ENCODE measurements at regions not wholly inside any gene's neighbourhood (a gene's known extent, or its start where the extent isn't known, plus 50 kb on each side); places are given as distances from the start of the nearest gene placed in this dataset.

DNA sequence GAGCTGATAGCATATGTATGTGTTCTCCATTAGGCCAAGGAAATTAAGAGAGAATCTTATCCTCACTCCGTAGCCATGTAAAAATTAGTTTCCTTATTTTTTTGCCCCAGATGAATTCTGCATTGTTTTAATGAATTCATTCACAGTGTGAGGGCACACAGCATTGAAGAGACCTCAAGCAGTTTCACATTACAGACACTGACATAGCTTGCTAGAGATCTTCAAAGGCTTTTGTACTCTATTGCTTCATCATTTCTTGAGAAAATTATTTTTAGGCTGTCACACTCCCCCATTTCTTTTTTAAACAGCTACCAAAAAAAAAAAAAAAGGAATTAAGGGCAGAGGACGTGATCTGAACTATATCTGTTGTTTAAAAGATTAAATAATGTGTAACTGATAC, 251.1 kb downstream of the BCAT1 start:
- Mint-ChIP-seq H3K27ac (ENCODE audit: unreplicated experiment) (no peak overlapping the region), H3K4me3 (ENCODE audit: unreplicated experiment) (no peak overlapping the region), H3K9me3 (ENCODE audit: unreplicated experiment) (peaks cover 9% of the 10 kb centered on the region), H3K4me1 (ENCODE audit: unreplicated experiment) (no peaks in the 10 kb centered on the region), H3K27me3 (ENCODE audit: unreplicated experiment) (no peaks in the 10 kb centered on the region), H3K36me3 (ENCODE audit: unreplicated experiment) (peaks cover 3% of the 10 kb centered on the region)
- TF ChIP-seq, protein P1, sequence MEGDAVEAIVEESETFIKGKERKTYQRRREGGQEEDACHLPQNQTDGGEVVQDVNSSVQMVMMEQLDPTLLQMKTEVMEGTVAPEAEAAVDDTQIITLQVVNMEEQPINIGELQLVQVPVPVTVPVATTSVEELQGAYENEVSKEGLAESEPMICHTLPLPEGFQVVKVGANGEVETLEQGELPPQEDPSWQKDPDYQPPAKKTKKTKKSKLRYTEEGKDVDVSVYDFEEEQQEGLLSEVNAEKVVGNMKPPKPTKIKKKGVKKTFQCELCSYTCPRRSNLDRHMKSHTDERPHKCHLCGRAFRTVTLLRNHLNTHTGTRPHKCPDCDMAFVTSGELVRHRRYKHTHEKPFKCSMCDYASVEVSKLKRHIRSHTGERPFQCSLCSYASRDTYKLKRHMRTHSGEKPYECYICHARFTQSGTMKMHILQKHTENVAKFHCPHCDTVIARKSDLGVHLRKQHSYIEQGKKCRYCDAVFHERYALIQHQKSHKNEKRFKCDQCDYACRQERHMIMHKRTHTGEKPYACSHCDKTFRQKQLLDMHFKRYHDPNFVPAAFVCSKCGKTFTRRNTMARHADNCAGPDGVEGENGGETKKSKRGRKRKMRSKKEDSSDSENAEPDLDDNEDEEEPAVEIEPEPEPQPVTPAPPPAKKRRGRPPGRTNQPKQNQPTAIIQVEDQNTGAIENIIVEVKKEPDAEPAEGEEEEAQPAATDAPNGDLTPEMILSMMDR (IDR thresholded peaks at IDR 0.05), result no peak
- DNase-seq (ENCODE audit: extremely low spot score, unreplicated experiment), result no peak

DNA sequence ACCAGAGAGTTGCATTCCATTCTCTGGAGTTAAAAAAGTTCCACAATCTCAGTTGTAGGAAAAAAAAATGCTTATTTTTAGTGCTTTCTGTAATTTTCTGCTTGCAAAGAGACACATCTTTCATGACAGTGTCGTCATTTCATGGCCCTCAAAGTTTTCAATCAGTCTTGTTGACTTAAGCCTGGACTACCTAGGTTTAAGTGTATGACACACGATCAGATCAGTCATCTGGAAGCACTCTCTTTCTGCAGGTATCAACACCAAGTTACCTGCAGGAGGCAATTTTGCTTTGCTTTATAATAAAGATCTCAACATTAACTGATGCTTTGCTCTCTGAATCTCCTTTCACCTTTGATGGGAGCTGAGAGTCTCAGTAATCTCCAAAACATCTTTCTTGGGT, 251.6 kb downstream of the BCAT1 start:
- Mint-ChIP-seq H3K4me3 (ENCODE audit: unreplicated experiment) (no peak overlapping the region), H3K36me3 (ENCODE audit: unreplicated experiment) (peaks cover 3% of the 10 kb centered on the region), H3K9me3 (ENCODE audit: unreplicated experiment) (peaks cover 9% of the 10 kb centered on the region), H3K27ac (ENCODE audit: unreplicated experiment) (no peak overlapping the region), H3K27me3 (ENCODE audit: unreplicated experiment) (no peaks in the 10 kb centered on the region), H3K4me1 (ENCODE audit: unreplicated experiment) (no peaks in the 10 kb centered on the region)
- no peak for DNase-seq (ENCODE audit: extremely low spot score, unreplicated experiment)
- TF ChIP-seq, protein P1 (IDR thresholded peaks at IDR 0.05), result no peak

DNA sequence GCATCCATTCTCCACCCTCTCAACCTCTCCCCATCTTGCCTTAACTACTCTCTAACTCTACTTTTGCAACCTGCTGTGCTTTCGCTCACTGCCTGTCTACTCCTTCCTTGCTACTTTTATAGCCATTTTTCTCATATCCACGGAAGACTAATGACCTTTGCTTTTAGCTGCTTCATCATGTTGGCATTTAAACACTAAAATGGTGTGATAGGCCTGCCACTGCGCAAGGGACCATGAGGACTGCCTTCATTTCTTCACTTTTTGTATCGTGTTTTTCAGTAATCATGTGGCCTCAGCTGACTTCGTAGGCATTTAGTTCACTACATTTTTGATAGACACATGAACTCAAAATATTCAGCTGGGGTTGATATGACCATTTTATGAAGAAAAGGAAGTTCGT, 252.1 kb downstream of the BCAT1 start:
- TF ChIP-seq, protein P1 (IDR thresholded peaks at IDR 0.05), result no peak
- Mint-ChIP-seq H3K27me3 (ENCODE audit: unreplicated experiment) (no peaks in the 10 kb centered on the region), H3K36me3 (ENCODE audit: unreplicated experiment) (peaks cover 3% of the 10 kb centered on the region), H3K9me3 (ENCODE audit: unreplicated experiment) (peaks cover 9% of the 10 kb centered on the region), H3K27ac (ENCODE audit: unreplicated experiment) (no peak overlapping the region), H3K4me1 (ENCODE audit: unreplicated experiment) (no peaks in the 10 kb centered on the region), H3K4me3 (ENCODE audit: unreplicated experiment) (no peak overlapping the region)
- no peak for DNase-seq (ENCODE audit: extremely low spot score, unreplicated experiment)

- H3K27ac Mint-ChIP-seq (ENCODE audit: unreplicated experiment), result no peak overlapping the region
Measured at GRCh38 chr12:24695657-24696329, 253.1 kb downstream of the BCAT1 start.

GRCh38 chr12:24695103-24695502, 253.8 kb downstream of the BCAT1 start:
- H3K4me1 Mint-ChIP-seq (ENCODE audit: unreplicated experiment), result no peaks in the 10 kb centered on the region
- H3K27me3 Mint-ChIP-seq (ENCODE audit: unreplicated experiment), result no peaks in the 10 kb centered on the region
- TF ChIP-seq, protein P1 (IDR thresholded peaks at IDR 0.05), result no peak
- peaks cover 2% of the 10 kb centered on the region for H3K36me3 Mint-ChIP-seq (ENCODE audit: unreplicated experiment)
- no peak overlapping the region for H3K4me3 Mint-ChIP-seq (ENCODE audit: unreplicated experiment)
- no peak for DNase-seq (ENCODE audit: extremely low spot score, unreplicated experiment)
- H3K27ac Mint-ChIP-seq (ENCODE audit: unreplicated experiment), result no peak overlapping the region
- peaks cover 2% of the 10 kb centered on the region for H3K9me3 Mint-ChIP-seq (ENCODE audit: unreplicated experiment)

More at GRCh38 chr12:24695657-24696329, 253.1 kb downstream of the BCAT1 start:
- no peak overlapping the region for H3K4me3 Mint-ChIP-seq (ENCODE audit: unreplicated experiment)
- TF ChIP-seq, protein P1 (IDR thresholded peaks at IDR 0.05), result no peak
- H3K4me1 Mint-ChIP-seq (ENCODE audit: unreplicated experiment), result no peaks in the 10 kb centered on the region
- peaks cover 3% of the 10 kb centered on the region for H3K36me3 Mint-ChIP-seq (ENCODE audit: unreplicated experiment)
- no peak for DNase-seq (ENCODE audit: extremely low spot score, unreplicated experiment)
- H3K27me3 Mint-ChIP-seq (ENCODE audit: unreplicated experiment), result no peaks in the 10 kb centered on the region
- H3K9me3 Mint-ChIP-seq (ENCODE audit: unreplicated experiment), result peaks cover 9% of the 10 kb centered on the region
